MM.1S (cell line): ENCODE measurements at regions not wholly inside any gene's neighbourhood (a gene's known extent, or its start where the extent isn't known, plus 50 kb on each side); places are given as distances from the start of the nearest gene placed in this dataset.

Experiments used
- DNase-seq: peaks from one replicate; pipeline ENCODE4 v3.0.0-alpha.2; 2015
- H2AFZ ChIP-seq: fragments of 300-600 bp; sonication (generic); 2 replicates; pipeline ENCODE4 v1.6.0; 2016; ENCODE audit warnings: antibody characterized with exemption, low read length
- H3F3A ChIP-seq: fragments of 300-600 bp; sonication (generic); 2 replicates; pipeline ENCODE4 v1.6.1; 2016; ENCODE audit warnings: mild to moderate bottlenecking, antibody characterized with exemption, low read length, moderate library complexity, mixed read lengths; ENCODE audit not compliant: insufficient read depth
- H3K27ac ChIP-seq: fragments of 300-600 bp; sonication (generic); 2 replicates; pipeline ENCODE4 v1.5.1; 2016; ENCODE audit warnings: mild to moderate bottlenecking, low read length
- H3K27me3 ChIP-seq: fragments of 300-600 bp; sonication (generic); replicated peaks from 2 replicates; pipeline ENCODE4 v1.6.0; 2016; ENCODE audit warnings: low read length; ENCODE audit not compliant: insufficient read depth
- H3K36me3 ChIP-seq: fragments of 300-600 bp; sonication (generic); replicated peaks from 2 replicates; pipeline ENCODE4 v1.6.1; 2016; ENCODE audit warnings: mild to moderate bottlenecking, low read length, mixed read lengths; ENCODE audit not compliant: insufficient read depth
- H3K4me1 ChIP-seq: fragments of 300-600 bp; sonication (generic); 2 replicates; pipeline ENCODE4 v1.6.1; 2016; ENCODE audit warnings: low read length, mixed read lengths
- H3K4me2 ChIP-seq: fragments of 300-600 bp; sonication (generic); 2 replicates; pipeline ENCODE4 v1.6.0; 2016; ENCODE audit warnings: low read depth, low read length
- H3K4me3 ChIP-seq: fragments of 300-600 bp; sonication (generic); 2 replicates; pipeline ENCODE4 v1.5.1; 2016; ENCODE audit warnings: low read length, mixed read lengths
- H3K79me2 ChIP-seq: fragments of 300-600 bp; sonication (generic); 2 replicates; pipeline ENCODE4 v1.6.1; 2016; ENCODE audit warnings: mixed run types, low read length, mixed read lengths
- H3K9ac ChIP-seq: fragments of 300-600 bp; sonication (generic); 2 replicates; pipeline ENCODE4 v1.6.1; 2016; ENCODE audit warnings: low read length, mixed read lengths
- H3K9me2 ChIP-seq: fragments of 300-600 bp; sonication (generic); replicated peaks from 2 replicates; pipeline ENCODE4 v1.6.1; 2016; ENCODE audit warnings: mild to moderate bottlenecking, low read length, mixed read lengths; ENCODE audit not compliant: insufficient read depth
- H3K9me3 ChIP-seq: fragments of 300-600 bp; sonication (generic); replicated peaks from 2 replicates; pipeline ENCODE4 v1.6.1; 2016; ENCODE audit warnings: mild to moderate bottlenecking, low read length, mixed read lengths; ENCODE audit not compliant: insufficient read depth
- H4K20me1 ChIP-seq: fragments of 300-600 bp; sonication (generic); 2 replicates; pipeline ENCODE4 v1.6.1; 2016; ENCODE audit warnings: mild to moderate bottlenecking, low read length, moderate library complexity, mixed read lengths; ENCODE audit not compliant: insufficient read depth
- CTCF ChIP-seq: fragments of 300-600 bp; sonication (generic); IDR thresholded peaks from 2 replicates; pipeline ENCODE4 v1.5.1; 2016; ENCODE audit warnings: antibody characterized with exemption, low read length, mixed read lengths
- EZH2 ChIP-seq: fragments of 300-600 bp; sonication (generic); optimal IDR thresholded peaks from 2 replicates; pipeline ENCODE3; 2017; ENCODE audit warnings: low read depth, mild to moderate bottlenecking, antibody characterized with exemption, low read length, mixed read lengths
- EZH2phosphoT487 ChIP-seq: fragments of 300-600 bp; sonication (generic); IDR thresholded peaks from 2 replicates; pipeline ENCODE4 v1.6.1; 2018; ENCODE audit warnings: antibody characterized with exemption, low read length

- Histone ChIP-seq H3K9me2 (no peaks in the 10 kb centered on the region), H3K27me3 (no peaks in the 10 kb centered on the region), H3K4me3 (no peak overlapping the region), H4K20me1 (no peaks in the 10 kb centered on the region), H3F3A (no peaks in the 10 kb centered on the region), H3K9me3 (no peaks in the 10 kb centered on the region), H3K9ac (no peak overlapping the region), H3K27ac (no peak overlapping the region), H3K79me2 (no peaks in the 10 kb centered on the region), H2AFZ (no peak overlapping the region), H3K36me3 (no peaks in the 10 kb centered on the region), H3K4me2 (no peak overlapping the region), H3K4me1 (no peaks in the 10 kb centered on the region)
- TF ChIP-seq CTCF (no peak), EZH2phosphoT487 (no peak), EZH2 (no peak)
- DNase-seq = no peak
These were observed 83.0 kb downstream of the OTOL1 start for GRCh38 chr3:161579395-161580126.

- TF ChIP-seq EZH2 = no peak
- TF ChIP-seq CTCF = no peak
- no peak for TF ChIP-seq EZH2phosphoT487
- H3K4me1 ChIP-seq = no peaks in the 10 kb centered on the region
- H3K27ac ChIP-seq = no peak overlapping the region
- no peaks in the 10 kb centered on the region for H3F3A ChIP-seq
- no peak overlapping the region for H3K9ac ChIP-seq
- no peaks in the 10 kb centered on the region for H4K20me1 ChIP-seq
- no peaks in the 10 kb centered on the region for H3K27me3 ChIP-seq
- no peaks in the 10 kb centered on the region for H3K9me3 ChIP-seq
- no peak overlapping the region for H3K4me3 ChIP-seq
- H3K79me2 ChIP-seq = no peaks in the 10 kb centered on the region
- no peak overlapping the region for H3K4me2 ChIP-seq
- no peaks in the 10 kb centered on the region for H3K9me2 ChIP-seq
- no peak overlapping the region for H2AFZ ChIP-seq
- DNase-seq = no peak
- H3K36me3 ChIP-seq = no peaks in the 10 kb centered on the region
These were observed 89.3 kb downstream of the OTOL1 start for GRCh38 chr3:161585922-161586321.

GRCh38 chr3:161586556-161587235, 90.1 kb downstream of the OTOL1 start:
- H3K4me1 ChIP-seq = no peaks in the 10 kb centered on the region
- TF ChIP-seq EZH2phosphoT487 (no peak), CTCF (no peak), EZH2 (no peak)
- H3K79me2 ChIP-seq = no peaks in the 10 kb centered on the region
- no peaks in the 10 kb centered on the region for H4K20me1 ChIP-seq
- no peaks in the 10 kb centered on the region for H3K9me3 ChIP-seq
- H3K9me2 ChIP-seq = no peaks in the 10 kb centered on the region
- no peak overlapping the region for H3K27ac ChIP-seq
- no peak for DNase-seq
- H3F3A ChIP-seq = no peaks in the 10 kb centered on the region
- H3K9ac ChIP-seq = no peak overlapping the region
- no peak overlapping the region for H2AFZ ChIP-seq
- H3K27me3 ChIP-seq = no peaks in the 10 kb centered on the region
- H3K4me3 ChIP-seq = no peak overlapping the region
- no peak overlapping the region for H3K4me2 ChIP-seq
- no peaks in the 10 kb centered on the region for H3K36me3 ChIP-seq
